GM18520 (cell line): ENCODE measurements at regions not wholly inside any gene's neighbourhood (a gene's known extent, or its start where the extent isn't known, plus 50 kb on each side); places are given as distances from the start of the nearest gene placed in this dataset.
A peak's percentile ranks its signal among the peaks of the same experiment; 100 is the strongest.
"Not testable (repeated sequence)": the region's sequence is repeated elsewhere in the genome, so short reads cannot be mapped to it uniquely, and the experiment has no call there.

Source experiments
- ATAC-seq: cut with Tn5 transposase; IDR thresholded peaks from one replicate; pipeline ENCODE4 v1.9.1; 2021; ENCODE audit not compliant: unreplicated experiment

DNA sequence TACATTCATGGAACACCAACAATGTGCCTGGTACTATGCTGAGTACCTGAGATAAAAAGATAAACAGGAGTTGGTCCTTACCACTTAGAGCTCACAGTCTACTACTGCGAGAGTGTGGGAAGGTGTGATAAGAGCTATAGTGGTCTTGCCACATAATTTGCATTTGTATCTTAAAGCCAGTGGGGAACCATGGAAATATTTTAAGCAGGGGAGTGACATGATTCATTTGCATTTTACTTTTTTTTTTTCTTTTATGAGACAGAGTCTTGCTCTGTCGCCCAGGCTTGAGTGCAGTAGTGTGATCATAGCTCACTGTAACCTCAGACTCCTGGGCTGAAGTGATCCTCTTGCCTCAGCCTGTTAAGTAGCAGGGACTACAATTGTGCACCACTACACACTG lies 53.6 kb downstream of the SRGAP2 start:
- peak; percentile 85 for ATAC-seq

DNA sequence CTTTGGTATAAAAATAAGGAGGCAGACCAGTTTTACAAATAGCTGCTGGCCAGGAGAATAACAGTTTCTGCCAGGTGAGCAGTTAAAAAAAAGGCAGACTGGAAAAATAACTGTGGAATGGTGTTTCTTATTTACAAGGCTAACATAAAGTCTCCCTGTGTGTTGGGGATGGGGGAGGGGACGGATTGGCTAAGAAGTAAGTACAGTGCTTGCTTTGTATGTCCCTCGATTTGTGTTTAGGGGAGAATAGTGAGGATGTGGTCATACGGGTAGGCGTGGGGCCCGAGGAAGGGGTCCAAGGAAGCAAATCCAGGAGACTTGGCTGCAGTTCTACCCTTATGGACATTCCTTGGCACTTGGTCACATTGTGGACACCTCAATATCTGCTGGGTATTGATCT lies 58.1 kb downstream of the SRGAP2 start:
- ATAC-seq: not testable (repeated sequence)

DNA sequence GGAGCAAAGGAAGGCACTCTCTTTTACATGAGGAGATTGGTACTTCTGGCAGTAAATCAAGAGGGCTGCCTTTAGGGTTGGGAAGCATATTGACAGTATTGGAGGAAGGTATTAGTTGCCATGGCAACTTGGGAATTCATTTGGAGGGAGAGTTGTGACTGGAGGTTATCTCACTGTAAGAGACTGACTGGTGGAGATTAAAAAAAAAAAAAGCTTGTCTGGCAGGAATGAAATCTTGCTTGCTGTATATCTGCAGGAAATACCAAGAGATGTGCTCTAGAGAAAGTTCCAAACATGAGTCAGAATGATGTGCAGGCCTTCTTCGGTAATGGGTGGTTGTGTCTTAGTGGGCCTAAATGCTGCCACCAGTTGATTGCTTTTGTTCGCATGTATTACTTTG lies 59.1 kb downstream of the SRGAP2 start:
- not testable (repeated sequence) for ATAC-seq

DNA sequence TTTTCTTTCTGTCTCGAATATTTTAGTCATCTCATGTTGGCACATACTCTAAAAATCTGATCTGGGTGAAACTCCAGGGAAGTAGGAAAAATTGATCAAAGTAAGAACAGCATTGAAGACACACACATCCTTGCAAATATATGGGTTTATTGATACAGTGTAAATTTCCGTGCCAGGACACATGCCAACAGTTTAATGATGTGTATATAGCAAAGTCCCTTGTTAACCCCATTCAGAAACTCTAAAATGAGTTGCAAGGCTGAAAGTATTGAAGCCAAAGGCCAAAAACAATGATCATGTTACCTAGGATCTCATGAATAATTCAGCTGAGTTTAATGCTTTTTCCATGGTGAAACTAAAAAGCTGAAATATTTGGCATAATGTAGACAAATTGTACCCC lies 61.6 kb downstream of the SRGAP2 start:
- not testable (repeated sequence) for ATAC-seq

DNA sequence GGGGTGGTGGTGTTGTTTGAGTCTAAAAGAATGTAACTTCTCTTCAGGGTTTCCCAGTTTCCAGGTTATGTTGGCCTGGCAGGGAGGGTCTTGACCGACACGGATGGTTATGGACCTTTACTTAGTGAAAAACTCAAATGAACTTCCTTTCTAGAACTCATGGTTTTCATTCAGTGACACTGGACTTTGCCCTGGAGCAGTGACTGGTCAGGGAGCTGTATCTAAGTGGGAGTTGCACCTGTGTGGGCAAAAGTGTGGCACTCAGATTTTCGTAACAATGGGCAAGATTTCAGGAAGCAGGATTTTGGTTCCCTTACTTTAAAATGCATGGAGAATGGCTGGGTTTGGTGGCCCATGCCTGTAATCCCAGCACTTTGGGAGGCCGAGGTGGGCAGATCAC lies 67.8 kb downstream of the SRGAP2 start:
- not testable (repeated sequence) for ATAC-seq

DNA sequence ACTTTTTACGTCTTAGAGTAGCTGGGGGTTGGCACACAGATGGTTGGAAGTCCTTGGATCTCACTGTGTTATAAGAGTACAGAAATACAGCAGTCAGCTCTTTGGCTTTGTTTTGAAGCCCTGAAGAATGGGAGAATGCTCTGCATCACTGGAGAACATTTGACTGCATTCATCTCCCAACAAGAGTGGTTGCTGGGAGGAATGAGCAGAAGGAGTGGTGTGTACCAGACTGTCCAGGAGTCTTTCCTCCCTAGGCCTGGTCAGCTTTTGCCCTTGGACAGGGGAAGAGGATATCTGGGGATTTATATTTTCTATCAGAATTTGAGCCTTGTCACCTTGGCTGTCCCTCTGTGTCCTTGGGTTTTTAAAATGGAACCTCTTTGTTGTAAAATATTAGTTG lies 69.8 kb downstream of the SRGAP2 start:
- not testable (repeated sequence) for ATAC-seq

DNA sequence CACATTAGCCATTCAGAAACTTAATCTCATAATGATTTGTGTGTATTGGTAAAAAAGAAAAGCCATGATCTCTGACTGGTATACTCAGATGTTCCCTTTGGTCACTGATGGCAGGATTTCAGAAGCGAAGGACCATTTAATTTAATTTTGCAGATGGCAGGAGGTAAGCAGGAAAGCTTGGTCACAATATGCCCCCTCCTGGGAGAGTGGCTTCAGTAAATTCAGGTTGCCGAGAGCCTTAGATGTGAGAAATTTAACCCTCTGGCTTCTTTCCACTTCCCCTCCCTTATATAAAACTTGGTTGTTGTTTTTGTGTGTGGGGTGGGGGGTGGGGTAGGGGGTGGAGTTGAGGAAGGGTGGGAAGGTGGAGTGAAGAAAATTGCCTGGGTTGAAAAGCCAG lies 72.8 kb downstream of the SRGAP2 start:
- ATAC-seq: not testable (repeated sequence)

DNA sequence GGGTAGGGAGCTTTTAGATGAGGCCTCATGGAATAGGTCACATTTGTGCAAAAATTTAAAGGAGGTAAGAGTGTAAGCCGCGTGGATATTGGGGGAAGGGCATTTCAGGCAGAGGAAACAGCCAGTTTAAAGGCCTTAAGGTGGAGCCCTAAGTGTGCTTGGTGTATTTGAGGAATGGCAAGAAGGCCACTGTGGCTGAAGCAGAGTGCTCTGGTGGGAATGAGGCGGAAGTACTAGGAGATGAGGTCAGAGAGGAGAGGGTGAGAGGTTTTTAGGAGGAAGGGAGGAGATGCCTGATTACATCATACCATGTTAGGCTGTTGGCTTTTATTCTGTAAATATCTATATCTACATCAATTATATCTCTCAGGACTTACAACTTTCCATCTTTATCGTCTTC lies 75.3 kb downstream of the SRGAP2 start:
- ATAC-seq: not testable (repeated sequence)

DNA sequence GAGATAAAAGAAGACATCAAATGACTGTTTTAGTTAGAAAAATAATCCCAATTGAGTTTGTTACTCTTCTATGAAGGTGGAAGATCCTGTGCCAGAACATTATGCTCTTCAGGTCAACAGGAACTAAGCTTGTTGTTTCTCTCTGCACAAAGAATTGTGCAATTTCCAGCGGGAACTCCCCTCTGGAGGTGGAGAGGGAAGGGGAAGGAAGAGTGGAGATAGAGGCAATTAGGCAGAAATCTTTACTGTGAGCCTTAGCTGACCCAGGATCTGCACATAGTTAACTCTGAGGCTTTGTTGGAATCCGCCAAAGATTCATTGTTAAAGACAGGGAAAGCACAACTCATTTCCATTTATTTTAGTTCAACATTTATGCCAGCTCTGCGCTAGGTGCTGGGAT lies 77.3 kb downstream of the SRGAP2 start:
- ATAC-seq: not testable (repeated sequence)

DNA sequence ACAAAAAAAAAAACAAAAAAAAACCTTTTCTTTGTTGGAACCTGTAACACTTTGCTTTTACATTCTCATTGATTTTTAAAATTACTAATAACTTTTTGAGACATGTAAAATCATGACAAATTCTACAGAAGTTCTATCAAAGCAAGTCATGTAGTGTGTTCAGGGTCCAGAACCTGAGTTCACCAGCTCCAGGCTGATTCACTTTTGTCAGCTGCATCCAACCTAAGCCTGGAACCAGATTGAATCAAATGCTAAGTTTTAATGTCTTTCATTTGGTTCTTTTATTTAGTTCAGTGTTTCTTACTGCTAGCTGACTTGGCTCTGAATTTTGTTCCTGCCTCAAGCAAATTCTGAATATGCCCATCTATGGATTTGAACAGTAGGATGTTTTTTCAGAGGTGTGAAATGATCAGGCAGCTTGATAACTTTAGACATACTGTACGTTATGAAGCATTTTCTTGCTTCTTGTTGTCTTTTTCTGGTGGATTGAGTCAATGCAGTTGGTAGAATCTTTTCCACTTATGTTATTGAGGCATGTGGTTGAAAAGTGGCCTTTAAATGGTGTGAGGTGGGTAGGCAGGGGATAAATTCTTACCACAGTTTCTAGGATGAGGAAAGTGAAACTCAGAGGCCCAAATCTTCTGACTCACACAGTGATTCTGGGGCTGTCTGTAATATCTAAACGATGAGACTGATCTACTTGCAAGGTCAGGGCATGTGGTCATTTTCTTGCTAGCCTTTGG lies 78.7 kb downstream of the SRGAP2 start:
- ATAC-seq: peak; percentile 54

DNA sequence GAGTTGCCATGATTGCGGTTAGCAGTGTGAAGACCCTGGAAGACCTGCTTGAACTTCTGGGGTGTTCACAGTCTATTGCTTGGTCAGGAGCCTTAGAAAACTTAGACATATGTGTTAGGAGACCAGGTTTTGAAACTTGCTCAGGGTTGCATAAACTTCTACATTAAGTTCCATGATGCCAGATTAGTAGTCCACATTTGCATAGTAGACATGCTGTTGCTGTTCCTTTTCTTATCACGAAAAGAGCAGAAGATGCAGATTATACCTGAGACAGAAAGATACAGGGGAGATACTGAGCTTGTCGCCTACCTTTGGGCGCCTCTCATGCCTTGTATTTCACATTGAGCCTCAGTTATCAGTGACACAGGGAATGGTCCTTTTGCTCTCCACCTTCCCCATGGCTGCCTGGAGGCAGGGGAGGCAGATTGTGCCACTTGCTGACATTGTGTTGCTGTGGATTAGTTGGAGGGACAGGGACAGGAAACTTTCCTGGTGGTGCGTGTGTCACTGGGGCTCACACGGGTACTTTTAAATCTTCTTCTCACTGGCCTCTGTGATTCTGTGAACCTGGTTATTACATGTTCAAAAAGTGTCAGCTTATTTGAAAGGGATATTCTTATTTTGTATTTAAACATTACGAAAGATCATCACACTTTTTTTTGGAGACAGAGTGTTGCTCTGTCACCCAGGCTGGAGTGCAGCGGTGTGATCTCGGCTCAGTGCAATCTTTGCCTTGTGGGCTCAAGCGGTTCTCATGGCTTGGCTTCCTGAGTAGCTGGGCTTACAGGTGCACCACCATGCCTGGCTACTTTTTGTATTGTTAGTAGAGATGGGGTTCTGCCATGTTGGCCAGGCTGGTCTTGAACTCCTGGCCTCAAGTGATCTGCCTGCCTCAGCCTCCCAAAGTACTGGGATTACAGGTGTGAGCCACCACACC lies 82.0 kb downstream of the SRGAP2 start:
- ATAC-seq: not testable (repeated sequence)

DNA sequence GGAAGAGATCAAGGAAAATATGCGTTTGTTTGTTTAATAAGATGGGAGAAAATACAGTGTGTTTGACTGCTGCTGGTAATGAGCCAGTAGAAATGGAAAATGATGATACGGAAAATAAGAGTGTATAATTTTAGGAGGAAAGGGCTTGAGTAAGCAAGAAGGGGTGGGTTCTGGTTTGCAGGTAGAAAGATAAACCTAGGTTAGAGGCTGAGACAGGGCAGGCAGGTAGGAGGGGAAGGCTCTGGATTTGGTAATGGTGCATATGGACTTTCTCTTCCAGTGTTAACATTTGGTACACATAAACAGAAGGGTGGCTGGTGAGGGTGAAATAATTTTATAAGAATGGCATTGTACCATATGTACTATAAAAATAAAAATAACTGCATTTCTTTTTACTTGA lies 84.4 kb downstream of the SRGAP2 start:
- ATAC-seq: not testable (repeated sequence)

DNA sequence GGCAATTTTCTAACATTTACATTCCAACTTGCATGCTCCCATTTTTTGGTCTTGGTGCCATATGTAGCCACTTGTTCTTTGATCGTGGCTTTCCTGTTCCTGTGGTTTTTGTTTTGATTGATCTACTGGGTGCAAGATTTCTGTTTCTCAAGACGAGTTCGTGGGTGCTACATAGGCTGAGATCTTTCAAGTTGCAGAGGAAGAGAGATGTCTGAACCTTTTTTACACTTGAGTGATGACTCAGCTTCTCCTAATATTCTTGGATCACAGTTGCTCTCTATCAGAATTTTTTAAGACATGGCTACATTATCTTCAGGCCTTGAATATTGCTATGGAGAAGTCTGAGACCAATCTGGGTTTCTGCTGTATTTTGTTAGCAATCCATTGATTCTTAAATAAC lies 85.1 kb downstream of the SRGAP2 start:
- peak; percentile 35 for ATAC-seq

DNA sequence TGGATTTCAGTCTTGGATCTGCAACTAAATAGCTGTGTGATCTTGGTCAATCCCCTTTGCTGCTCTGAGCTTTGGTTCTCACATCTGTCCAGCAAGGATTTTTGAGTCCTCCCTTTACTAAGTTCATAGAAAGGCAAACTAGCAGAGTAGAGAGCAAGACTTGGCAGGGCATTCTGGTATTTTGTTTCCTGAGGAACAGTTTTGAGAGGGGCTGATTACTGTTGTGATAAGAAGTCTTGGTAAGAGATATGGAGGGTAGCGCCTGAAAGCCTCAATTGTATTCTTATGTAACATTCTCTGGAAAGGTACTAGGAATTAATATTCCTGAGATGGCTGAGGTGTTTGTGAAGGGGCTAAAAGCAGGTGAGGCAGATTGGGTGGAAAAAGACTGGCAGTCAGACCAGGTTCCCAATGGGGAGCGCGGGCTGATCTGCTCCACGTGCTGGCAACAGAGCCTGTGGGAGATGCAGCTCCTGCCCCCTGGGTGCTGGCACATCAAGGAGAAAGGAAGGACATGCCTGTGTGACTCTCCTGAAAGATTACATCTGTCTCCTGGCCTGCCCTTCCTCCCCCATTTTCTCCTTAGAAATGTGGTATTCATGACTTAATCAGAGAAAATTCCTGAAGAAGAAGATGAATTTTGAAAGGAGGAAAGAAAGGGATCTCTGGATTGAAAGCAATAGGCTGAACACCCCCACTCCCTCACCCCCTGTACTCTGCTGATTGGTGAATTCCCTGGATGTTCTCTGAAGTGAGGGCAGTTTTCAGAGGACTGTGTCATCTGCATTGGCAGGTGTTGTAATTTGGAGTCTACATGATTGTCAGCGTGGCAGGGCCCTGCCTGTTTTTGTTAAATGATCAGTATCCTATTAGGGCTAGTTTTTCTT lies 94.0 kb downstream of the SRGAP2 start:
- ATAC-seq: not testable (repeated sequence)

DNA sequence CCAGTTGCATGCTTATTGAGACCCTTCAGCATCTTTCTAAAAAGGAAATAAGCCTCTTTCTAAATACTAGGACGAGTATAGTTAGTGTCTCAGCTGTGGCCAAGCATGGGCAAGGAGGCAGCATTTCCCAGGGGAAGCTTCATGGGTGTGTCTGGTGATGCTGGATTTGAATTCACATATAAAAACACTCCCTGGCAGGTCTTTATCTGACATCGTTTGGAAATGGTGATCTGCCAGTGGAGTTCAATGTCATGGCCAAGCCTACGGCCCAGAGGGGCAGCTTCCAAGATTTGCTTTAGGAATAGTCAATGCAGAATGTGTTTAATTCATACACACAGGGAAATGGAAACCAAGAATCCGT lies 94.7 kb downstream of the SRGAP2 start:
- ATAC-seq: not testable (repeated sequence)

DNA sequence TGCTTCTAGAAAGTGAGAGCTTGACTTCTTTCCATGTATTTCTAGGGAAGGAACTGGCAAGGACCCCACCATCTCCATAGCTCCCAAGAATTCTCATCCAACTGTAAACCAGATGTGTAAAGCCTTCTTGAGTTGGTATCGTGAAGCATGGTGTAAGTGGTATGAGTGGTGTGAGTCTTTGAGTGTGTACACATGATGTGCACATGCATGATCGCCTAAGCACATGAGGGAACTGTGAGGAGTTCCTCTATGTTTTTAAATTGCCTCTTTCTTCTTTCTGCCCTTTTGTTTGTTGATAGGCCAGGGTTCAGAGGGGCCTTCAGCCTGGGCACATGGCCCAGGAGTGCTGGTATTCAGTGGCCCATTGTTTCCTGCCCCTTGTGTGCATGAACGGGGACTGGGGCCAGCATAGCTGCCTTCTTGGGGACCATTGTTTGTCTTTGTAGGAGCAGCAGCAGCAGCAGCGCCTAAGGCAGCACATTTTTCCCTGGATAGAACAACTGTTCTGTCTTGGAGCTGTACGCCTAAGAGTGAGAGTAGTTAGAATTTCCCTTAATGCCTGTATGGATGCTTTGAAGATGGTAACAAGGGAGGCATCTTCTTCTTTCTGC lies 95.9 kb downstream of the SRGAP2 start:
- not testable (repeated sequence) for ATAC-seq

DNA sequence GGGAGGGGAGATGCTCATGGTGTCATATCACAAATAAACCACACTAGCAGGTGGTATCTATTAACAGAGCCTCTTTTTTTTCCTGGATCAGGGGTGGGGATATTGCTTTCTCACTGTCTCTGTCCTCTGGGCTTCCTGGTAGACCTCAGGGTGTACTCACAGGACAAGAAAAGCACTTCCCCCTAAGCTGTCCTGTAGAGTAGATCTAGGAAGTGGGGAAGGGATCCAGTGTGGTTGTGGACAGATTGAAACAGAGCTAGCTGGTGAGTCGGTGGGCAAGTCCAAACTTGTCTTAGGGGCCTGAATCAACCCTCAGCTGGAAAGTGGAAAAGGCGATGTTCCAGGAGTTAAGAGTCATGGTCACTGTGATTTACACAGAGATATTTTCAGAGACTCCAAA lies 96.6 kb downstream of the SRGAP2 start:
- not testable (repeated sequence) for ATAC-seq

DNA sequence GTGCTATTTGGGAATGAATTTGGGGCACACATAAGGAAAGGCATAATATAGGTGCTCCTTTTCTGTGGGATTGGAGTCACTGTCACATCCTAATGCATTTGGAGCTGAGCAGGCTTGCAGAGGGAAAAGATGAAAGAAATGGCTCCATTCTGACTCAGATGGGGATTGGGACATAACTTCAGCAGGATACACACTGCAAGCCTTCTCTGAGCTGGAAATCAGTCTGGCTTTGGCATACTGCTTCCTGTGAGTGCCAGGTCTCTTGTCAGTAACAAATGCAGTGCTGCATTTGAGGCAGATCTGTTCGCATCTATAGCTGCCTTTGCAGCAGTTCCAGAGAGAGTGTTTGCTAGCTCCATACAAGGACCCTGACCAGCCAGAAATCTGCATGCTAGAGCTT lies 98.7 kb downstream of the SRGAP2 start:
- not testable (repeated sequence) for ATAC-seq

DNA sequence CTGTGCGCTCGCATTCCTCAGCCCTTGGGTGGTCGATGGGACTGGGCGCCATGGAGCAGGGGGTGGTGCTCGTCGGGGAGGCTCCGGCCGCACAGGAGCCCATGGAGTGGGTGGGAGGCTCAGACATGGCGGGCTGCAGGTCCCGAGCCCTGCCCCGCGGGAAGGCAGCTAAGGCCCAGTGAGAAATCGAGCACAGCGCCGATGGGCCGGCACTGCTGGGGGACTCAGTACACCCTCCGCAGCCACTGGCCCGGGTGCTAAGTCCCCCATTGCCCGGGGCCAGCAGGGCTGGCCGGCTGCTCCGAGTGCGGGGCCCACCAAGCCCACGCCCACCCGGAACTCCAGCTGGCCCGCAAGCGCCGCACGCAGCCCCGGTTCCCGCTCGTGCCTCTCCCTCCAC lies 104.1 kb downstream of the SRGAP2 start:
- ATAC-seq: not testable (repeated sequence)

DNA sequence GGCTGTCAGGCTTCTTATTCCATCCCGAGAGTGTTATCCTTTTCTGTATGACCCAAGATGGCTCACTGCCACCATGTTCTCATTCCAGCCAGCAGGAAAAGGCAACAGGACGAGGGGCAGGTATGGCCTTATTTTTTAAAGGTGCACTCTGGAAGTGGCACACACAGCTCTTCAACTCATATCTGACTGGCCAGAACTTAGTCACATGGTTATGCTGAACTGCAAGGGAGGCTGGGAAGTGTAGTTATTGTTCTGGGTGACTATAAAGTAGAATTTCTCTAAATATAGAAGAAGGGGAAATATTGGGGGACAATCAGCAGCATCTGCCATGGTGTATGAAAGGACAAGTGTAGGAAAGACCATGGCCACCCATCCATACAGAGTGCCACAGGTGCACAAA lies 107.6 kb downstream of the SRGAP2 start:
- ATAC-seq: not testable (repeated sequence)
